ENCODE measurements at regions not wholly inside any gene's neighbourhood (a gene's known extent, or its start where the extent isn't known, plus 50 kb on each side); places are given as distances from the start of the nearest gene placed in this dataset.

DNA sequence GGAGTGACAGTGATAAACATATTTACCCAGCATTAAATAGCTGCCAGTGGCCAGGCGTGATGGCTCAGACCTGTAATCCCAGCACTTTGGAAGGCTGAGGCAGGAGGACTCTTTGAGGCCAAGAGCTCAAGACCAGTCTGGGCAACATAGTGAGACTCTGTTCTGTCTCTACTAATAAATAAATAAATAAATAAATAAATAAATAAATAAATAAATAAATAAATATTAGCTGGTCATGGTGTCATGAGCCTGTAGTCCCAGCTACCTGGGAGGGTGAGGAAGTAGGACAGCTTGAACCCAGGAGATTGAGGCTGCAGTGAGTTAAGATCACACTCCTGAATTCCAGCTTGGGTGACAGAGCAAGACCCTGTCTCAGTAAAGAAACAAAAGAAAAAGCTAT is 384.0 kb upstream of the ADARB2 start:
- no peak overlapping the region for H3K27ac Mint-ChIP-seq
- H3K36me3 Mint-ChIP-seq, result peaks cover 23% of the 10 kb centered on the region
- H3K27me3 Mint-ChIP-seq (ENCODE audit: low read depth), result peaks cover 10% of the 10 kb centered on the region
- no peak for DNase-seq (ENCODE audit: low spot score)
- no peak for ATAC-seq
- ChIA-PET CTCF (no interaction called here), POLR2A (no interaction called here)
- H3K4me1 Mint-ChIP-seq, result peaks cover 20% of the 10 kb centered on the region
- TF ChIP-seq, protein P1, sequence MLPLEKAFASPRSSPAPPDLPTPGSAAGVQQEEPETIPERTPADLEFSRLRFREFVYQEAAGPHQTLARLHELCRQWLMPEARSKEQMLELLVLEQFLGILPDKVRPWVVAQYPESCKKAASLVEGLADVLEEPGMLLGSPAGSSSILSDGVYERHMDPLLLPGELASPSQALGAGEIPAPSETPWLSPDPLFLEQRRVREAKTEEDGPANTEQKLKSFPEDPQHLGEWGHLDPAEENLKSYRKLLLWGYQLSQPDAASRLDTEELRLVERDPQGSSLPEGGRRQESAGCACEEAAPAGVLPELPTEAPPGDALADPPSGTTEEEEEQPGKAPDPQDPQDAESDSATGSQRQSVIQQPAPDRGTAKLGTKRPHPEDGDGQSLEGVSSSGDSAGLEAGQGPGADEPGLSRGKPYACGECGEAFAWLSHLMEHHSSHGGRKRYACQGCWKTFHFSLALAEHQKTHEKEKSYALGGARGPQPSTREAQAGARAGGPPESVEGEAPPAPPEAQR (CRISPR knock-in tag; IDR thresholded peaks at IDR 0.05), result no peak
- TF ChIP-seq ZNF138 (CRISPR knock-in tag; conservative IDR thresholded peaks at IDR 0.05), result no peak
- no peak for TF ChIP-seq MXD4 (CRISPR knock-in tag; IDR thresholded peaks at IDR 0.05; ENCODE audit: borderline replicate concordance)
- TF ChIP-seq ETV6 (CRISPR knock-in tag; IDR thresholded peaks at IDR 0.05), result no peak
- no peak for TF ChIP-seq EMX1 (CRISPR knock-in tag; IDR thresholded peaks at IDR 0.05)
- no peak for TF ChIP-seq JUN (CRISPR knock-in tag; IDR thresholded peaks at IDR 0.05)
- no peak for TF ChIP-seq TEAD1 (CRISPR knock-in tag; IDR thresholded peaks at IDR 0.05)
- TF ChIP-seq, protein P2, sequence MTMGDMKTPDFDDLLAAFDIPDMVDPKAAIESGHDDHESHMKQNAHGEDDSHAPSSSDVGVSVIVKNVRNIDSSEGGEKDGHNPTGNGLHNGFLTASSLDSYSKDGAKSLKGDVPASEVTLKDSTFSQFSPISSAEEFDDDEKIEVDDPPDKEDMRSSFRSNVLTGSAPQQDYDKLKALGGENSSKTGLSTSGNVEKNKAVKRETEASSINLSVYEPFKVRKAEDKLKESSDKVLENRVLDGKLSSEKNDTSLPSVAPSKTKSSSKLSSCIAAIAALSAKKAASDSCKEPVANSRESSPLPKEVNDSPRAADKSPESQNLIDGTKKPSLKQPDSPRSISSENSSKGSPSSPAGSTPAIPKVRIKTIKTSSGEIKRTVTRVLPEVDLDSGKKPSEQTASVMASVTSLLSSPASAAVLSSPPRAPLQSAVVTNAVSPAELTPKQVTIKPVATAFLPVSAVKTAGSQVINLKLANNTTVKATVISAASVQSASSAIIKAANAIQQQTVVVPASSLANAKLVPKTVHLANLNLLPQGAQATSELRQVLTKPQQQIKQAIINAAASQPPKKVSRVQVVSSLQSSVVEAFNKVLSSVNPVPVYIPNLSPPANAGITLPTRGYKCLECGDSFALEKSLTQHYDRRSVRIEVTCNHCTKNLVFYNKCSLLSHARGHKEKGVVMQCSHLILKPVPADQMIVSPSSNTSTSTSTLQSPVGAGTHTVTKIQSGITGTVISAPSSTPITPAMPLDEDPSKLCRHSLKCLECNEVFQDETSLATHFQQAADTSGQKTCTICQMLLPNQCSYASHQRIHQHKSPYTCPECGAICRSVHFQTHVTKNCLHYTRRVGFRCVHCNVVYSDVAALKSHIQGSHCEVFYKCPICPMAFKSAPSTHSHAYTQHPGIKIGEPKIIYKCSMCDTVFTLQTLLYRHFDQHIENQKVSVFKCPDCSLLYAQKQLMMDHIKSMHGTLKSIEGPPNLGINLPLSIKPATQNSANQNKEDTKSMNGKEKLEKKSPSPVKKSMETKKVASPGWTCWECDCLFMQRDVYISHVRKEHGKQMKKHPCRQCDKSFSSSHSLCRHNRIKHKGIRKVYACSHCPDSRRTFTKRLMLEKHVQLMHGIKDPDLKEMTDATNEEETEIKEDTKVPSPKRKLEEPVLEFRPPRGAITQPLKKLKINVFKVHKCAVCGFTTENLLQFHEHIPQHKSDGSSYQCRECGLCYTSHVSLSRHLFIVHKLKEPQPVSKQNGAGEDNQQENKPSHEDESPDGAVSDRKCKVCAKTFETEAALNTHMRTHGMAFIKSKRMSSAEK (CRISPR knock-in tag; IDR thresholded peaks at IDR 0.05; ENCODE audit: borderline replicate concordance), result no peak
- TF ChIP-seq, protein P3, sequence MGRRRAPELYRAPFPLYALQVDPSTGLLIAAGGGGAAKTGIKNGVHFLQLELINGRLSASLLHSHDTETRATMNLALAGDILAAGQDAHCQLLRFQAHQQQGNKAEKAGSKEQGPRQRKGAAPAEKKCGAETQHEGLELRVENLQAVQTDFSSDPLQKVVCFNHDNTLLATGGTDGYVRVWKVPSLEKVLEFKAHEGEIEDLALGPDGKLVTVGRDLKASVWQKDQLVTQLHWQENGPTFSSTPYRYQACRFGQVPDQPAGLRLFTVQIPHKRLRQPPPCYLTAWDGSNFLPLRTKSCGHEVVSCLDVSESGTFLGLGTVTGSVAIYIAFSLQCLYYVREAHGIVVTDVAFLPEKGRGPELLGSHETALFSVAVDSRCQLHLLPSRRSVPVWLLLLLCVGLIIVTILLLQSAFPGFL (CRISPR knock-in tag; IDR thresholded peaks at IDR 0.05; ENCODE audit: borderline replicate concordance), result no peak
- TF ChIP-seq, protein P4, sequence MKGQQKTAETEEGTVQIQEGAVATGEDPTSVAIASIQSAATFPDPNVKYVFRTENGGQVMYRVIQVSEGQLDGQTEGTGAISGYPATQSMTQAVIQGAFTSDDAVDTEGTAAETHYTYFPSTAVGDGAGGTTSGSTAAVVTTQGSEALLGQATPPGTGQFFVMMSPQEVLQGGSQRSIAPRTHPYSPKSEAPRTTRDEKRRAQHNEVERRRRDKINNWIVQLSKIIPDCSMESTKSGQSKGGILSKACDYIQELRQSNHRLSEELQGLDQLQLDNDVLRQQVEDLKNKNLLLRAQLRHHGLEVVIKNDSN (CRISPR knock-in tag; IDR thresholded peaks at IDR 0.05), result no peak
- TF ChIP-seq, protein P5, sequence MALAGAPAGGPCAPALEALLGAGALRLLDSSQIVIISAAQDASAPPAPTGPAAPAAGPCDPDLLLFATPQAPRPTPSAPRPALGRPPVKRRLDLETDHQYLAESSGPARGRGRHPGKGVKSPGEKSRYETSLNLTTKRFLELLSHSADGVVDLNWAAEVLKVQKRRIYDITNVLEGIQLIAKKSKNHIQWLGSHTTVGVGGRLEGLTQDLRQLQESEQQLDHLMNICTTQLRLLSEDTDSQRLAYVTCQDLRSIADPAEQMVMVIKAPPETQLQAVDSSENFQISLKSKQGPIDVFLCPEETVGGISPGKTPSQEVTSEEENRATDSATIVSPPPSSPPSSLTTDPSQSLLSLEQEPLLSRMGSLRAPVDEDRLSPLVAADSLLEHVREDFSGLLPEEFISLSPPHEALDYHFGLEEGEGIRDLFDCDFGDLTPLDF (CRISPR knock-in tag; IDR thresholded peaks at IDR 0.05), result no peak
- no peak for TF ChIP-seq TCF7 (CRISPR knock-in tag; IDR thresholded peaks at IDR 0.05; ENCODE audit: low read depth)
- no peak for TF ChIP-seq ZNF232 (CRISPR knock-in tag; IDR thresholded peaks at IDR 0.05)
- TF ChIP-seq RORB (CRISPR knock-in tag; IDR thresholded peaks at IDR 0.05), result no peak
- TF ChIP-seq ZBTB21 (CRISPR knock-in tag; IDR thresholded peaks at IDR 0.05; ENCODE audit: borderline replicate concordance), result no peak
- TF ChIP-seq, protein P6, sequence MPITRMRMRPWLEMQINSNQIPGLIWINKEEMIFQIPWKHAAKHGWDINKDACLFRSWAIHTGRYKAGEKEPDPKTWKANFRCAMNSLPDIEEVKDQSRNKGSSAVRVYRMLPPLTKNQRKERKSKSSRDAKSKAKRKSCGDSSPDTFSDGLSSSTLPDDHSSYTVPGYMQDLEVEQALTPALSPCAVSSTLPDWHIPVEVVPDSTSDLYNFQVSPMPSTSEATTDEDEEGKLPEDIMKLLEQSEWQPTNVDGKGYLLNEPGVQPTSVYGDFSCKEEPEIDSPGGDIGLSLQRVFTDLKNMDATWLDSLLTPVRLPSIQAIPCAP (CRISPR knock-in tag; IDR thresholded peaks at IDR 0.05), result no peak
- TF ChIP-seq ATF1 (CRISPR knock-in tag; IDR thresholded peaks at IDR 0.05), result no peak
- no peak overlapping the region for H3K4me3 Mint-ChIP-seq
- peaks cover 31% of the 10 kb centered on the region for H3K9me3 Mint-ChIP-seq

DNA sequence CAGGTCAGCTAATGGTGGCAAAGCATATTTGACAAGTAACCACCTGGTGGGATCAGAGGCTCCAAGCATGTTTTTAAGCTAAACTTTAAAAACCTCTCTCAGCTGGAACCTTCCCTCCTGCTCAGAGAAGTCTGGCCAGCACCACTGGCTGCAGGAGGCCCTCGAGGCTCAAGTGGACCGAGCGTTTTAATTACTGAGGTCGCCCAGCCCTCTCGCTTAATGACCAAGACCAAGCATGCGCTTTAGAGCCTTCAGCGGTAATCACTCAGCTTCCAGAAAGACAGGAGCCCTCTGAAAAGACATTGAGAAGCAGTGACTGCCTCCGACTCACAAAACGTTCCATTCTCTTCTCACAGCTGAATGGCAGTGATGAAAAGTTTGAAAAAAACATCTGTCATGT is 383.4 kb upstream of the ADARB2 start:
- Mint-ChIP-seq H3K4me3 (no peak overlapping the region), H3K9me3 (peaks cover 31% of the 10 kb centered on the region), H3K36me3 (peaks cover 23% of the 10 kb centered on the region), H3K27ac (no peak overlapping the region), H3K4me1 (peaks cover 20% of the 10 kb centered on the region), H3K27me3 (ENCODE audit: low read depth) (peaks cover 15% of the 10 kb centered on the region)
- ATAC-seq (no peak), DNase-seq (ENCODE audit: low spot score) (no peak)
- CTCF ChIA-PET, result no interaction called here
- POLR2A ChIA-PET, result no interaction called here
- TF ChIP-seq, protein P7, sequence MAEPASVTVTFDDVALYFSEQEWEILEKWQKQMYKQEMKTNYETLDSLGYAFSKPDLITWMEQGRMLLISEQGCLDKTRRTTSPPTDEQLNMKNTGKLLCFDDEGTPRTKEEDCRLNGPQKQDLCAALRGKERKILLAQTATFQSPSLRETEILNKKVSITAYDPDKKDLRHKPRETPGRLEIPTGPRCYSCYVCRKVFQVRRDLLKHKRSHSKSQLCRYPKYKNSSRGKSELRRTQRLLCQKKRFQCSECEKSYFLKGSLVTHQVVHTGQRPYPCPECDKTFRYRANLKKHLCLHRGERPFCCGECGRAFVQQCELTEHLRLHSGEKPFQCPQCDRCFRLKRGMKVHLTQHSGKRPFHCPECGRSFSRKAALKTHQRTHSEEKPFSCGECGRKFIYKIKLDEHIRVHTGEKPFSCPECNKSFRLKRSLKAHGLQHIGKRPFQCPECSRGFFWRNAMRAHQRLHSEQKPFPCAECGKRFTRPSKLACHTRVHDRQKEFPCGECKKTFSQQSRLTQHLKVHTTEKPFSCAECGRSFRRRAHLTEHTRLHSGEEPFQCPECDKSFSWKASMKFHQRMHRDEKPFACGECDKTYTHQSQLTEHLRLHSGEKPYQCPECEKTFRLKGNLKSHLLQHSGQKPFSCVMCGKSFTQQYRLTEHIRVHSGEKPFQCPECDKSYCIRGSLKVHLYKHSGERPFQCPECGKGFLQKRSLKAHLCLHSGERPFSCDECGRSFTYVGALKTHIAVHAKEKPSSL (CRISPR knock-in tag; conservative IDR thresholded peaks at IDR 0.05), result no peak
- TF ChIP-seq ZNF138 (CRISPR knock-in tag; conservative IDR thresholded peaks at IDR 0.05) (no peak), ZNF232 (CRISPR knock-in tag; IDR thresholded peaks at IDR 0.05) (no peak), EMX1 (CRISPR knock-in tag; IDR thresholded peaks at IDR 0.05) (no peak)
- TF ChIP-seq, protein P8, sequence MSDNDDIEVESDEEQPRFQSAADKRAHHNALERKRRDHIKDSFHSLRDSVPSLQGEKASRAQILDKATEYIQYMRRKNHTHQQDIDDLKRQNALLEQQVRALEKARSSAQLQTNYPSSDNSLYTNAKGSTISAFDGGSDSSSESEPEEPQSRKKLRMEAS (CRISPR knock-in tag; IDR thresholded peaks at IDR 0.05), result no peak
- TF ChIP-seq, protein P9, sequence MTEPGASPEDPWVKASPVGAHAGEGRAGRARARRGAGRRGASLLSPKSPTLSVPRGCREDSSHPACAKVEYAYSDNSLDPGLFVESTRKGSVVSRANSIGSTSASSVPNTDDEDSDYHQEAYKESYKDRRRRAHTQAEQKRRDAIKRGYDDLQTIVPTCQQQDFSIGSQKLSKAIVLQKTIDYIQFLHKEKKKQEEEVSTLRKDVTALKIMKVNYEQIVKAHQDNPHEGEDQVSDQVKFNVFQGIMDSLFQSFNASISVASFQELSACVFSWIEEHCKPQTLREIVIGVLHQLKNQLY (CRISPR knock-in tag; IDR thresholded peaks at IDR 0.05), result no peak
- TF ChIP-seq, protein P10, sequence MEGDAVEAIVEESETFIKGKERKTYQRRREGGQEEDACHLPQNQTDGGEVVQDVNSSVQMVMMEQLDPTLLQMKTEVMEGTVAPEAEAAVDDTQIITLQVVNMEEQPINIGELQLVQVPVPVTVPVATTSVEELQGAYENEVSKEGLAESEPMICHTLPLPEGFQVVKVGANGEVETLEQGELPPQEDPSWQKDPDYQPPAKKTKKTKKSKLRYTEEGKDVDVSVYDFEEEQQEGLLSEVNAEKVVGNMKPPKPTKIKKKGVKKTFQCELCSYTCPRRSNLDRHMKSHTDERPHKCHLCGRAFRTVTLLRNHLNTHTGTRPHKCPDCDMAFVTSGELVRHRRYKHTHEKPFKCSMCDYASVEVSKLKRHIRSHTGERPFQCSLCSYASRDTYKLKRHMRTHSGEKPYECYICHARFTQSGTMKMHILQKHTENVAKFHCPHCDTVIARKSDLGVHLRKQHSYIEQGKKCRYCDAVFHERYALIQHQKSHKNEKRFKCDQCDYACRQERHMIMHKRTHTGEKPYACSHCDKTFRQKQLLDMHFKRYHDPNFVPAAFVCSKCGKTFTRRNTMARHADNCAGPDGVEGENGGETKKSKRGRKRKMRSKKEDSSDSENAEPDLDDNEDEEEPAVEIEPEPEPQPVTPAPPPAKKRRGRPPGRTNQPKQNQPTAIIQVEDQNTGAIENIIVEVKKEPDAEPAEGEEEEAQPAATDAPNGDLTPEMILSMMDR (IDR thresholded peaks at IDR 0.05), result no peak
